Prostate gland (tissue), 2 donors: ENCODE measurements at regions not wholly inside any gene's neighbourhood (a gene's known extent, or its start where the extent isn't known, plus 50 kb on each side); places are given as distances from the start of the nearest gene placed in this dataset.

Experiments
- DNase-seq: peaks from one replicate; pipeline ENCODE4 v3.0.0-alpha.2; 2019; ENCODE audit warnings: low spot score
- H3K27ac ChIP-seq, 2 donors: fragments of 200-600 bp; sonication (generic); 2 replicates each; pipeline ENCODE4 v1.5.1; 2017 to 2019
- H3K27me3 ChIP-seq: fragments of 200-600 bp; sonication (generic); replicated peaks from 2 replicates; pipeline ENCODE4 v1.5.1; 2019; ENCODE audit not compliant: insufficient read depth
- H3K36me3 ChIP-seq, 2 donors: fragments of 200-600 bp; sonication (generic); 1 replicate in 1 of 2; 2 replicates in 1 of 2; pipeline versions ENCODE4 v1.5.1 to v1.8.1; 2017 to 2019
- H3K4me1 ChIP-seq: fragments of 200-600 bp; sonication (generic); replicated peaks from 2 replicates; pipeline ENCODE4 v1.5.1; 2019
- H3K4me3 ChIP-seq, 2 donors: fragments of 200-600 bp; sonication (generic); 2 replicates each; pipeline ENCODE4 v1.5.1; 2017 to 2019
- H3K9me3 ChIP-seq: fragments of 200-600 bp; sonication (generic); 2 replicates; pipeline ENCODE4 v1.5.1; 2017
- CTCF ChIP-seq, 4 experiments: fragments of 200-600 bp in 2 of 4; fragments of 450-650 bp in 2 of 4; sonication (generic) in 2 of 4; IDR thresholded peaks; 1 replicate in 3 of 4; 2 replicates in 1 of 4; pipeline ENCODE4 v1.5.1; 2016 to 2019; ENCODE audit warnings: antibody characterized with exemption in 4 of 4, mild to moderate bottlenecking in 2 of 4, moderate library complexity in 2 of 4
- POLR2A ChIP-seq: fragments of 450-650 bp; IDR thresholded peaks from one replicate; pipeline ENCODE4 v1.6.1; 2016; ENCODE audit warnings: antibody characterized with exemption, mild to moderate bottlenecking
- POLR2AphosphoS5 ChIP-seq: sonication (generic); formaldehyde crosslinking; IDR thresholded peaks from one replicate; pipeline ENCODE4 v1.6.1; 2017; ENCODE audit warnings: antibody characterized with exemption
- WGBS: methylation state at CpG from one replicate; pipeline ENCODE4 v1.1.5; 2018; 5-methylcytosine and 5-hydroxymethylcytosine counted together
- intact Hi-C: fragments of 100-400 bp; cut with DNase I; formaldehyde crosslinking; loops from one replicate; pipeline ENCODE4 v1.14.2; 2022

- Histone ChIP-seq H3K4me3 (no peak overlapping the region), H3K4me1 (no peaks in the 10 kb centered on the region), H3K36me3 (no peaks in the 10 kb centered on the region), H3K27me3 (no peaks in the 10 kb centered on the region), H3K27ac (no peak overlapping the region), H3K9me3 (no peaks in the 10 kb centered on the region)
- no peak for TF ChIP-seq POLR2AphosphoS5
- 77% methylated on average over 2 of the region's 2 CpGs for WGBS
- intact Hi-C loops = no loop called here
- no peak for DNase-seq
These were observed 565.1 kb upstream of the CCDC179 start for GRCh38 chr11:23425381-23425780.

GRCh38 chr11:23429569-23429968 lies 569.3 kb upstream of the CCDC179 start:
- 92% methylated on average over 3 of the region's 3 CpGs for WGBS
- intact Hi-C loops = no loop called here

GRCh38 chr11:23453522-23453921 lies 593.2 kb upstream of the CCDC179 start:
- no peaks in the 10 kb centered on the region for H3K9me3 ChIP-seq
- 76% methylated on average over 2 of the region's 2 CpGs for WGBS
- TF ChIP-seq POLR2AphosphoS5 (no peak), CTCF (IDR thresholded peaks at IDR 0.05) (no peak), POLR2A (no peak)
- DNase-seq = no peak
- no peaks in the 10 kb centered on the region for H3K27me3 ChIP-seq
- H3K4me3 ChIP-seq = no peak overlapping the region
- no peaks in the 10 kb centered on the region for H3K4me1 ChIP-seq
- H3K36me3 ChIP-seq = no peaks in the 10 kb centered on the region
- H3K27ac ChIP-seq = no peak overlapping the region
- intact Hi-C loops = no loop called here

More at GRCh38 chr11:23429569-23429968, 569.3 kb upstream of the CCDC179 start:
- Histone ChIP-seq H3K27ac (no peak overlapping the region), H3K36me3 (no peaks in the 10 kb centered on the region), H3K4me1 (no peaks in the 10 kb centered on the region), H3K4me3 (no peak overlapping the region), H3K9me3 (no peaks in the 10 kb centered on the region), H3K27me3 (no peaks in the 10 kb centered on the region)
- no peak for TF ChIP-seq POLR2AphosphoS5
- TF ChIP-seq POLR2A = no peak
- no peak for TF ChIP-seq CTCF (IDR thresholded peaks at IDR 0.05)
- DNase-seq = no peak

GRCh38 chr11:23455321-23455891 lies 595.1 kb upstream of the CCDC179 start:
- WGBS = 19% methylated on average over 3 of the region's 3 CpGs
- DNase-seq = no peak
- Histone ChIP-seq H3K9me3 (no peaks in the 10 kb centered on the region), H3K36me3 (no peaks in the 10 kb centered on the region), H3K27me3 (no peaks in the 10 kb centered on the region), H3K4me1 (no peaks in the 10 kb centered on the region), H3K27ac (no peak overlapping the region), H3K4me3 (no peak overlapping the region)
- TF ChIP-seq CTCF (IDR thresholded peaks at IDR 0.05) = no peak
- TF ChIP-seq POLR2A = no peak
- no peak for TF ChIP-seq POLR2AphosphoS5
- intact Hi-C loops = no loop called here

GRCh38 chr11:23457641-23458040 lies 597.4 kb upstream of the CCDC179 start:
- TF ChIP-seq CTCF (IDR thresholded peaks at IDR 0.05) (no peak), POLR2A (no peak), POLR2AphosphoS5 (no peak)
- no peak overlapping the region for H3K4me3 ChIP-seq
- H3K9me3 ChIP-seq = no peaks in the 10 kb centered on the region
- intact Hi-C loops = no loop called here
- 93% methylated on average over 2 of the region's 2 CpGs for WGBS
- H3K4me1 ChIP-seq = no peaks in the 10 kb centered on the region
- no peaks in the 10 kb centered on the region for H3K36me3 ChIP-seq
- no peaks in the 10 kb centered on the region for H3K27me3 ChIP-seq
- no peak for DNase-seq
- no peak overlapping the region for H3K27ac ChIP-seq
